T-helper 17 cell (primary cell): ENCODE measurements at regions not wholly inside any gene's neighbourhood (a gene's known extent, or its start where the extent isn't known, plus 50 kb on each side); places are given as distances from the start of the nearest gene placed in this dataset.

ENCODE experiments used
- ATAC-seq: fragments of 150-1000 bp; cut with Tn5 transposase; 2 replicates; pipeline ENCODE4 v1.10.0; 2021; ENCODE audit warnings: mild to moderate bottlenecking, moderate library complexity
- DNase-seq, 3 donors: peaks; one replicate each; pipeline versions ENCODE4 v3.0.0 to v3.0.0-alpha.2; 2020 to 2021
- H3K9me3 ChIP-seq: one replicate; pipeline ENCODE4 v1.7.0; 2013; ENCODE audit warnings: low read length, mild to moderate bottlenecking; ENCODE audit not compliant: control insufficient read depth, poor library complexity, severe bottlenecking
- H3K27ac Mint-ChIP-seq: one replicate; pipeline ENCODE4 v1.8.0; 2022; ENCODE audit warnings: mild to moderate bottlenecking, moderate library complexity, mixed read lengths
- H3K27me3 Mint-ChIP-seq: one replicate; pipeline ENCODE4 v1.8.0; 2022; ENCODE audit warnings: mixed read lengths
- H3K36me3 Mint-ChIP-seq: one replicate; pipeline ENCODE4 v1.8.0; 2022; ENCODE audit warnings: low read depth, mixed read lengths
- H3K4me1 Mint-ChIP-seq: one replicate; pipeline ENCODE4 v1.8.0; 2022; ENCODE audit warnings: mild to moderate bottlenecking, mixed read lengths
- H3K4me3 Mint-ChIP-seq: one replicate; pipeline ENCODE4 v1.8.0; 2022; ENCODE audit warnings: mild to moderate bottlenecking, moderate library complexity, mixed read lengths

- no peak overlapping the region for H3K27ac Mint-ChIP-seq
- H3K27me3 Mint-ChIP-seq: no peaks in the 10 kb centered on the region
- no peaks in the 10 kb centered on the region for H3K36me3 Mint-ChIP-seq
- ATAC-seq (no peak), DNase-seq (no peak)
- no peaks in the 10 kb centered on the region for H3K9me3 ChIP-seq
- no peak overlapping the region for H3K4me3 Mint-ChIP-seq
- H3K4me1 Mint-ChIP-seq: no peaks in the 10 kb centered on the region
These were observed 61.7 kb upstream of the NOX3 start for GRCh38 chr6:155517294-155517693.

DNA sequence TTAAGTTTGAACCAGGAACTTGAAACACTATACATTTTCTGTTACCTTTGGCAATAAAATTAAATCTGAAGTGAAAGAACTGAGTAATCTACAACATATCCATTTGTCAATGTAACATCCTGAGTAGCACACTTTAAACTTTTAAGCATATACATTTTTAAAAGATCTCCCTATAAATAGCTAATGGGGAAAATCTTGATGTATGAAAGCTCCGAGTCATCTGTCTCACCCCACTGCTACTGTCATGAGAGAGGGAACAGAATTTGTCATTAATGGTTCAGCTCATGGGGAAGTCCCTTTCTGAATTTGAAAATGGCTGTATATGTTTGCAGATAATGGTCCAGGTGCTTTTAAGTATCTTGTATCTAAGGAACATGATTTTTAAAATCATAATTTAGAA lies 55.2 kb upstream of the NOX3 start:
- no peaks in the 10 kb centered on the region for H3K4me1 Mint-ChIP-seq
- no peak overlapping the region for H3K4me3 Mint-ChIP-seq
- ATAC-seq (no peak), DNase-seq (no peak)
- H3K27me3 Mint-ChIP-seq: peaks cover 12% of the 10 kb centered on the region
- no peak overlapping the region for H3K27ac Mint-ChIP-seq
- H3K36me3 Mint-ChIP-seq: no peaks in the 10 kb centered on the region
- no peaks in the 10 kb centered on the region for H3K9me3 ChIP-seq

- ATAC-seq: no peak
- Mint-ChIP-seq H3K4me1 (no peaks in the 10 kb centered on the region), H3K36me3 (no peaks in the 10 kb centered on the region), H3K27me3 (peaks cover 16% of the 10 kb centered on the region), H3K4me3 (no peak overlapping the region), H3K27ac (no peak overlapping the region)
- DNase-seq: no peak
- no peaks in the 10 kb centered on the region for H3K9me3 ChIP-seq
These were observed 54.3 kb upstream of the NOX3 start for GRCh38 chr6:155509743-155510475.

GRCh38 chr6:155505608-155505989 lies 50.0 kb upstream of the NOX3 start:
- H3K4me1 Mint-ChIP-seq: no peaks in the 10 kb centered on the region
- no peaks in the 10 kb centered on the region for H3K36me3 Mint-ChIP-seq
- no peaks in the 10 kb centered on the region for H3K9me3 ChIP-seq
- ATAC-seq (no peak), DNase-seq (no peak)
- no peak overlapping the region for H3K4me3 Mint-ChIP-seq
- H3K27me3 Mint-ChIP-seq: peaks cover 16% of the 10 kb centered on the region
- no peak overlapping the region for H3K27ac Mint-ChIP-seq
